GM18520 (cell line): ENCODE measurements at regions not wholly inside any gene's neighbourhood (a gene's known extent, or its start where the extent isn't known, plus 50 kb on each side); places are given as distances from the start of the nearest gene placed in this dataset.
"Not testable (repeated sequence)": the region's sequence is repeated elsewhere in the genome, so short reads cannot be mapped to it uniquely, and the experiment has no call there.

ENCODE experiments used
- ATAC-seq: cut with Tn5 transposase; IDR thresholded peaks from one replicate; pipeline ENCODE4 v1.9.1; 2021; ENCODE audit not compliant: unreplicated experiment

DNA sequence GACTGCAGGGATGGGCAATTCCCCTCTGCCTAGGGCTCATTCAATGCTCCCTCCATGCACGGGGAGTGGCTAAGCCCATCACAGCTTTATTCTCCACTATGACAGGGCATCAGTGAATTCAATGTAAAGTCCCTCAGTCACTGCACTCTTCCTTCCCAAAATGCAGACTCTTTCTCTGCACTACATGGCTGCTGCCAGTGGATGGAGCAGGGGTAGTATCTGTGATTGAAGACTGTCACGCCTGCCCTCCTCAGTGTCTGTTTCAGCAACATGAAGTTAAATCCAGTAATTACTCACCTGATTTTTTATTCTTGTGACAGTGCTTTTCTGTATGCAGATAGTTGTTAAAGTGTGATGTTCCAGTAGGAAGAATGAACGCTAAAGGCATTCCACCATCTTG, 1323.2 kb downstream of the AMY1C start:
- ATAC-seq: no peak

DNA sequence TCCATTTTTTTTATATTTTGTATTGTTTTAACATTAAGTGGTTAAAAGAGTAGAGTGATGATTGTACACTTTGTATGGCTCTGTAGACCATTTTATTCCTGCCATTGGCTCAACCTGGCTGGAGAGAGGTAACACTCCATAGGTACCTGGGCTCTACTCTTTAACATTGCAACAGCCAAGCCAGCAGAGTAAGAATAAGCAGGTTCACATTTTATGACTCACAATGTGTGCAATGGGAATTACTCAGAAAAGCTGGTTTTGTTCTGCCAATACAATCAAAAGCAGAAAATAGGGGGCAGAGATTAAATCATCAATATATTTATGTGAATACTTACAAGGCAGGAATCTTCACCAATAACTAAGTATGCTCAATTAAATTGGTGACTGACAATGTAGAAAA, 1324.0 kb downstream of the AMY1C start:
- no peak for ATAC-seq

DNA sequence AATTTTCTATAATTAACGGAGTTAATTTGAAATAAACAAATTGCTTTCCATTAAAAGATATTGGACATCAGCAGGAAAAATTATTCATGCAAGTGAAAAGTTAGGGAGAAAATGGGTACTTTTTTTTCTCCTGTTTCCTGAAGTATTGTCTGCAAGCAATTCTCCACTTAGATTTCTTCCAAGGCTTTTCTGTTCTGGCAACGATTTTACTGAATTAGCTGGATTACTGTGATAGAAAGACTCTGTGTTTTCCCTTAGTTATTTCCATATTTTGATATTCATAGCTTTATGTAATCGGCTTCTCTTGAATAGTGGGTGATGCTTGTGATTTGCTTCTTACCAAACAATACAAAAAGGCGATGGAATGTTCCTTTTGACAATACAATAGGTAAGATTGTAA, 1333.9 kb downstream of the AMY1C start:
- no peak for ATAC-seq

- ATAC-seq: no peak
Measured at GRCh38 chr1:105087506-105087905, 1337.8 kb downstream of the AMY1C start.

GRCh38 chr1:105088166-105088565, 1338.5 kb downstream of the AMY1C start:
- no peak for ATAC-seq

- ATAC-seq: not testable (repeated sequence)
Measured at GRCh38 chr1:105093893-105094292, 1344.2 kb downstream of the AMY1C start.

DNA sequence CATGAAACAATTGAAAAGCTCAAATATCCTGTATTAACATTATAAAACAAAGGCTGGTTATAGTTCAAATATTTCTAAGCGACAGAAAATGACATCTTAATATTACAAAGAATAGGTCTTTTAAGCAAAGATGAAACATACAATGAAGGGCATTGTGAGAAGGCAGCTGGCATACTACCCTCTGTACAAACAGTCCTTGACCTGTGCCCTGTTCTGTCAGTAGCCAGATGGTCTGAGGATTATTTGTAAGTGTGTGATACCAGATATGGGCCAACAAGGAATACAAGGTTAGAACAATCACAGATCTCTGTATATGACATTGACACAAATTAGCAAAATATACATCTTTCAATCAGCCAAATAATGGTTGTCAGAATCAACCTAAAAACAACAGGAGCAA, 1350.4 kb downstream of the AMY1C start:
- ATAC-seq: no peak

DNA sequence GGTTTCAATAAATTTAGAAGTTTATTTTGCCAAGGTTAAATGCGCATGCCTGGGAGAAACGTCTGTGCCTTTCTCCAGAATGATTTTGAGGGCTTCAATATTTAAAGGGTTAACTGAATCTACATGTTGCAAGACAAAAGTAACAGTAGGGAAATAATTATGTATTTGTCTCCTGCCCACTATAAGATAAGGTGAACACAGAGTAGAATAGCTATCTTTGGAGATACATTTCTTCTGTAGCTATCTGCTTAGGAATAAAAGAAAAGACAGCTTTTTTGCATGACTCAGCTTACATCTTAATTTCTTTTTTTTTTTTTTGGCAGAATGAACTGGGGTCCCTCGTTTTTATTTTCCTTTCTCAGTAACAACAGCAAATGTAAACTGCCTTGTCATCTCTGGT, 1351.6 kb downstream of the AMY1C start:
- no peak for ATAC-seq

- no peak for ATAC-seq
Measured at GRCh38 chr1:105102371-105102770, 1352.7 kb downstream of the AMY1C start.

- no peak for ATAC-seq
Measured at GRCh38 chr1:105122041-105122440, 1372.3 kb downstream of the AMY1C start.

GRCh38 chr1:105137543-105138457, 1388.1 kb downstream of the AMY1C start:
- ATAC-seq: no peak

DNA sequence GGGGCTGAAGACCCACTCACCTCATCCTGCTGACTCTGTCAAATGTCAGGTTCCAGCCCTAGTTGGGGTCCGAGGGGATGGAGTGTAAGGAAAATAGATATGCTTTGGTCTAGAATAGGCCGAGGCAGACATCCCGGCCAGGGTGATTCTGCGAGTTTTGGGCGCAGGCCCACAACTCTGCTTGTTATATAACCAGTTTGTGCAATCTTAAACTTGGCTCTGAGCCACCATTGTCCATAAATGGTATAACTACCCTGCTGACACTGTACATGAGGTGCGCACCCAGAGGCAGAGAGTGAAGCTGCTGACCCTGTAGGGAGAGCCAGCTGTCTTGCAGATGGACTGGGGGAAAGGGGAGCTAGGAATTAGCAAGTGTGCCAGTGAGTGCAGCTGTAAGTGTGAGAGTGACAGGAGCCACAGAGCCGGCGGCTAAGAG, 1388.8 kb downstream of the AMY1C start:
- no peak for ATAC-seq

- no peak for ATAC-seq
Measured at GRCh38 chr1:105172788-105173187, 1423.1 kb downstream of the AMY1C start.

- no peak for ATAC-seq
Measured at GRCh38 chr1:105180789-105181188, 1431.1 kb downstream of the AMY1C start.

DNA sequence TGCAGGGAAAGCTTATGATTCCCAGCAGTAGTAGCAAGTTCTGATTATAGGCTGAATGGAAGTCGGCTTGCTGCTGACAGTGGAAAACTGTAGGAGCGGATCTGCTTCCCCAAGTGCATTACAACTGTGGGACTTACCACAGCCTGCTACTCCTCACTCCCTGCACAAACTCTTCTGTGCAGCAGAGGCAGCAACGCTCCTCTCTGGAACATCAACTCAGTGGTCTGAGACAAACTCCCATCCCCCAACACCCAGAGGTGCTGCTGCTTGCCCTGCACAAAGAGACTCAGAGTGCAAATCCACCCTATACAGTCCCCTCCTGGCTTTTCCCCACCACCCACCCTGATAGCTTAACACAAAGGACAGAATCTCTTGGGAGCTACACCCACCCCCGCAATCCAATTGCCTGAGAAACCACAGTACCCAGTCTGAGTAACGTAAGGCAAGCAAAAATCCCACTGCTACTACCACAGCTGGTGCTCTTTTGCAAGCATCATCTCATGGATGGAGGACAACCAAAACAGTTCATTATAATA, 1455.2 kb downstream of the AMY1C start:
- ATAC-seq: no peak

- ATAC-seq: no peak
Measured at GRCh38 chr1:105208581-105208980, 1458.9 kb downstream of the AMY1C start.

- ATAC-seq: no peak
Measured at GRCh38 chr1:105210747-105211146, 1461.0 kb downstream of the AMY1C start.

GRCh38 chr1:105231378-105231777, 1481.7 kb downstream of the AMY1C start:
- no peak for ATAC-seq

GRCh38 chr1:105243411-105243810, 1493.7 kb downstream of the AMY1C start:
- ATAC-seq: no peak

GRCh38 chr1:105243969-105244368, 1494.3 kb downstream of the AMY1C start:
- no peak for ATAC-seq

DNA sequence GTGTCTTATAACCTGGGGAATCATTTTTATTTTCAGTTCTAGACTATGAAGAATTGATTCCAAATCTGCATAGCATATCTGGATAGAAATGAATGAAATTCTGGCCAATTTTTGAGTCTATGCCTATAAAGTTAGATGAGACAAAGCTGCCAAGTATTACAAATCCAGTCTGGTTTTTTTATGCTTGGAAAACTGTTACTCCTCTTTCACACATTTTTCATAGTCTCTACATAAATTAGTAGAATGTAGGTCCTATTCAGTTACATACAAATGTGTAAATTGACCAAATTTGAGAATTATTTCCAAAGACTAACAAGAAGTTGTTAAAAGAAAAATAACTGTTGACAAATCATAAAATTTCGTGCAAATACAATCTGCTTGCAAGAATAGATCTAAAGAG, 1505.2 kb downstream of the AMY1C start:
- no peak for ATAC-seq

GRCh38 chr1:105260001-105260400, 1510.3 kb downstream of the AMY1C start:
- ATAC-seq: no peak

DNA sequence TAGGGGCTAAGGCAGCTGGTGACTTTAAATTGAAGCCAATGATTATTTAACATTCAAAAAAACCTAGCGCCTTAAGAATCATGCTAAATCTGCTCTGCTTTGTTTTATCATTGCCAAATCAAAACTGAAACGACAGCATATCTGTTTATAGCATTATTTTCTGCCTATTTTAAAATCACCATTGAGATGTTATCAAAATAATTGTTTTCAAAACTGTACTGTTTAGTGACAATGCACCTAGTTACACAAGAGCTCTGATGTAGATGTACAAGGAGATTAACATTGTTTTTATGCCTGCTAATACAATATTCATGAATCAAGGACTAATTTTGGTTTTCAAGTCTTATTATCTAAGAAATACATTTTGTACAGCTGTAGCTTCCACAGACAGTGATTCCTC, 1521.3 kb downstream of the AMY1C start:
- ATAC-seq: no peak
